Mesodermal cell (in vitro differentiated cells): ENCODE measurements at regions not wholly inside any gene's neighbourhood (a gene's known extent, or its start where the extent isn't known, plus 50 kb on each side); places are given as distances from the start of the nearest gene placed in this dataset.

ENCODE experiments used
- H3K27ac ChIP-seq: 2 replicates; pipeline ENCODE4 v1.7.0; 2013; ENCODE audit warnings: mild to moderate bottlenecking, low read depth, low read length, moderate library complexity; ENCODE audit not compliant: severe bottlenecking
- H3K36me3 ChIP-seq: 2 replicates; pipeline ENCODE4 v1.7.1; 2013; ENCODE audit warnings: mild to moderate bottlenecking, low read length, moderate library complexity; ENCODE audit not compliant: control insufficient read depth, insufficient read depth
- H3K4me1 ChIP-seq: one replicate; pipeline ENCODE4 v1.7.1; 2013; ENCODE audit warnings: mild to moderate bottlenecking, low read length; ENCODE audit not compliant: insufficient read depth, control insufficient read depth, poor library complexity, severe bottlenecking
- H3K4me3 ChIP-seq: 2 replicates; pipeline ENCODE4 v1.7.0; 2013; ENCODE audit warnings: low read length, control low read depth, mild to moderate bottlenecking; ENCODE audit not compliant: insufficient read depth, poor library complexity, severe bottlenecking; ENCODE audit errors: extremely low read depth
- H3K9me3 ChIP-seq: 2 replicates; pipeline ENCODE4 v1.7.1; 2013; ENCODE audit warnings: mild to moderate bottlenecking, low read length, moderate library complexity; ENCODE audit not compliant: control insufficient read depth
- WGBS, 2 experiments: methylation state at CpG; one replicate each; pipeline ENCODE4 v1.1.5; 2013; ENCODE audit warnings: missing lambda C conversion rate in 2 of 2; ENCODE audit not compliant: insufficient coverage in 2 of 2; 5-methylcytosine and 5-hydroxymethylcytosine counted together

DNA sequence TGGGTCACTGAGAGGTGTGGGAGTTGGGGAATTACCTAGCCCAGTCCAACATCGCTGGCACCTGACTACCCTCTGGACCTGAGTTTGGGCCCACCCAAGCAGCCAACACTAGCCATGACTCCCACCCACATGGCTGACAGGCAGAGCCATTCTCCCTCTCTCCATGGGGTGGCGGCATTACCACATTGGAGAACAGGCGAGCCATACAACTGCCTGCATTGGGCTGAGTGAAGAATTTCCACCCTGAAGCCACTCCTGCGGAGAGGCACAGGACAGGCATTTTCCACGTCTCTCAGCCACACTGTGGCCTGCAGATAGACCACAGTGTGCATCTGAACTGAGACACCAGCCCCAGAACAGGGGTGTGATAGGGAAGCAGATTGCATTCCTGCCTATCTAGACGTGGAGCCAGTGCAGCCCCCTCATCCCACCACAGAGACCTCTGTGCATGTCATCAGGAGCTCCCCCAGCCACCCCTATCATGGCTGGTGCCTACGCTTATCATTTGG, 58.2 kb upstream of the ANTXRL start:
- H3K36me3 ChIP-seq: no peaks in the 10 kb centered on the region
- 10 to 12% methylated on average over 4 to 5 of the region's 7 CpGs for WGBS, 2 experiments

DNA sequence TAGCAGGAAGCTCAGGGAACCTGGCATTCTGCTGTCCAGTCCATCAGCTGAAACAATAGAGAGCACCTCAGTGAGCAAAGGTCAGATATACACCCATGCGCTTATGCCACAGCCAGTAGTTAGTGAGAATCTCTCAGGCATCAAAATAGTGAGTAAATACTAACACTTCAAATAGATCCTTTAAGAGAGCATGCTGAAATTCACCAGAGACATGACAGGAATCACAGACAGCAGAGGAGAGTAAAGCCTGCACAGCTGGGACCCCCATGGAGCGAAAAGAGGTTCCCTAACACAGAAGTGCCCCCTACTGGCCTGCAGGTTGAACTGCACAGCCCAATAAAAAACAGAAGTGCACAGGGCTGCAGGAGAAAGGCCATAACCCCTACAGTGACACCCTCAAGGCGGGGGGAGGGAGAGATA, 57.6 kb upstream of the ANTXRL start:
- WGBS, 2 experiments: 100% methylated on average over 1 of the region's 3 CpGs; no CpG with 5 or more reads in 1 of the 2 experiments
- Histone ChIP-seq H3K27ac (no peak overlapping the region), H3K4me1 (peaks cover 3% of the 10 kb centered on the region), H3K4me3 (no peak overlapping the region), H3K9me3 (no peaks in the 10 kb centered on the region), H3K36me3 (no peaks in the 10 kb centered on the region)

More for the DNA sequence above, 58.2 kb upstream of the ANTXRL start:
- no peak overlapping the region for H3K27ac ChIP-seq
- H3K4me3 ChIP-seq: no peak overlapping the region
- peaks cover 3% of the 10 kb centered on the region for H3K4me1 ChIP-seq
- H3K9me3 ChIP-seq: no peaks in the 10 kb centered on the region

DNA sequence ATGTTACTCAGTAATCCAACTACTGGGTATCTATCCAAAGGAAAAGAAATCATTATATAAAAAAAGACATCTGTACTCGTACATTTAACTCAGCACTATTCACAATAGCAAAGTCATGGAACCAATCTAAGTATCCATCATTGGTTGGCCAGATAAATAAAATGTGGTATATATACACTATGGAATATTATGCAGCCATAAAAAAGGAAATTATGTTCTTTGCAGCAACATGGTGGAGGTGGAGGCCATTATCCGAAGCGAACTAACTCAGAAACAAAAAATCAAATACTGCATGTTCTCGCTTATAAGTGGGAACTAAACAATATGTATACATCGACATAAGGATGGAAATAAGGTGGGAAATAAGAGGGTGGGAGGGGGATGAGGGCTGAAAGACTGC, 56.2 kb upstream of the ANTXRL start:
- Histone ChIP-seq H3K4me3 (no peak overlapping the region), H3K36me3 (no peaks in the 10 kb centered on the region), H3K4me1 (peaks cover 3% of the 10 kb centered on the region), H3K27ac (no peak overlapping the region), H3K9me3 (no peaks in the 10 kb centered on the region)
- 100% methylated on average over 1 of the region's 5 CpGs for WGBS, 2 experiments

DNA sequence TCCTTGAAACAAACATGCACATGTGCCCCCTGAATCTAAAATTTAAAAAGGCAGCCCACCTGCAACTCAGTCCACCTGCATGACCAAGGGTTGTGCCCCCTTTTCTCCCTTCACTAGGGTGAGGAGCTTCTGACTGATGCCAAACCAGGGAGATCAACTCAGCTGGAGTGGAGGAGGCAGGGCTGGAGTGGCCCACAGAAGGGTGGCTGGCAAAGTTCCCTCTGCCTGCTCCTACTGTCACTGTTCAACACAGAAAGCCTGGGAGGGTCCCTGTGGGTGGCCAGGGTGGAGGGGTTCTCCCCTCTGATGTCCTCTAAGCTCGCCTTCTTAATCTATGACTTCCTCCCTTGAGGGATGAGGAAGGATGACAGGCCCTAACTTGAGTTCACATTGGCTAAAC, 55.7 kb upstream of the ANTXRL start:
- Histone ChIP-seq H3K4me3 (no peak overlapping the region), H3K9me3 (no peaks in the 10 kb centered on the region), H3K27ac (no peak overlapping the region), H3K4me1 (peaks cover 3% of the 10 kb centered on the region), H3K36me3 (no peaks in the 10 kb centered on the region)
- 67% methylated on average over 1 of the region's 1 CpG; no CpG with 5 or more reads in 1 of the 2 experiments for WGBS, 2 experiments

DNA sequence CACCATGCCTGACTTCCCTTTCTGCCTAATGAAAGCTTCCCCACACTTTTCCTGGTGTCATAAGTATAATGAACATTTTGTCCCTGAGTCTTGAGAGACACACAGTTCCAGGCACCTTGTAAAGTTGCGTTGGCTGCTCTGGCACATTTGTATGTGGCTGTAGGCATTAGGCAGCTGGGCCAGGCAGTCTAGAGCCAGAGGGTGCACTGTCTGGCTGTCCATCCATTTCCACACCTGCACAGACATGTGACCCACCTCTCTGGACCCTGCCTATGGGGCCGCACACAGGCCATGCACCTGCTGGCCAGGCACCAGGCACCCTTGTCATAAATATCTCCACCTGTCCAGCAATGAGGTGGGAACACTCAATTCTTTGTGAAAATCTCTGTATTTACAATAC, 54.7 kb upstream of the ANTXRL start:
- H3K36me3 ChIP-seq: no peaks in the 10 kb centered on the region
- no peaks in the 10 kb centered on the region for H3K9me3 ChIP-seq
- 100% methylated on average over 1 to 2 of the region's 2 CpGs for WGBS, 2 experiments
- H3K4me3 ChIP-seq: no peak overlapping the region
- peaks cover 3% of the 10 kb centered on the region for H3K4me1 ChIP-seq
- no peak overlapping the region for H3K27ac ChIP-seq

DNA sequence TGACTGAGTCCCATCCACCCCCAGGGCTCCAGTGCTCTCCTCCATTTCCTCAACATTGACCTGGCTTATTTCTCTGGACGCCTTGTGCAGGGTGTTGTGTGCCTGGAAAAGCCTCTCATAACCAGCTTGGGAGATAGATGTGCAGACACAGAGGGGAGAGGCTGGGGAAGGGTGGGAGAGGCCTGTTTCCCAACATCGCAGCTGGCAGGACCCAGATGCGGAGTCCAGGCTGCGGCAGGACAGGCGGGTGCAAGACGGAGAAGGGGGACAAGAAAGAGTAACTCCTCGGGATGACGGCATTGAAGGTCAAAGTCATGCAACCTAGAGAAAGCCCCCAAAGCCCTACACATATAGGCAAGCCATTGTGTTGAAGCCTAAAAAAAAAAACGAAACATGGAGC, 54.1 kb upstream of the ANTXRL start:
- no peak overlapping the region for H3K27ac ChIP-seq
- WGBS, 2 experiments: 87 to 91% methylated on average over 4 to 8 of the region's 9 CpGs

DNA sequence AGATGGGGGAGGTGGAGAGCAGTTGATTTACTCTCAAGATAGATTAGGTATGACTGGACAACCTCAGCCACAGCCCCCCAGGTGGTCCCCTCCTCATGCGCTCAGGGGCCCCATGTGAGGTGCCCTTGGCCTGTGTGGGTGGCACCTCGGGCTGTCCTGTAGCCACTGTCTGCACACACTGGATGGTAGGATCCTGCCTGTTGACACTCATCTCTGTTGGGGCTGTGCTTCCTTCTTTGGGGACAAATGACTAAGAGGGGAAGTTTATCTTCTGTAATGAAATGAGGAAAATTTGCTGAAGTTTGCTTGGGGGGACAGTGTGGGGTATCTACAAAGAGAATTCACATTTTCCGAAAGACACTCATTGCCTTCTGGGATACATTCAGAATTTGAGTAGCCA, 53.6 kb upstream of the ANTXRL start:
- Histone ChIP-seq H3K36me3 (no peaks in the 10 kb centered on the region), H3K9me3 (no peaks in the 10 kb centered on the region), H3K27ac (no peak overlapping the region), H3K4me3 (no peak overlapping the region), H3K4me1 (no peaks in the 10 kb centered on the region)
- WGBS, 2 experiments: 83 to 87% methylated on average over 2 to 3 of the region's 3 CpGs

More for the DNA sequence above, 54.1 kb upstream of the ANTXRL start:
- Histone ChIP-seq H3K36me3 (no peaks in the 10 kb centered on the region), H3K4me1 (peaks cover 3% of the 10 kb centered on the region), H3K4me3 (no peak overlapping the region), H3K9me3 (no peaks in the 10 kb centered on the region)

DNA sequence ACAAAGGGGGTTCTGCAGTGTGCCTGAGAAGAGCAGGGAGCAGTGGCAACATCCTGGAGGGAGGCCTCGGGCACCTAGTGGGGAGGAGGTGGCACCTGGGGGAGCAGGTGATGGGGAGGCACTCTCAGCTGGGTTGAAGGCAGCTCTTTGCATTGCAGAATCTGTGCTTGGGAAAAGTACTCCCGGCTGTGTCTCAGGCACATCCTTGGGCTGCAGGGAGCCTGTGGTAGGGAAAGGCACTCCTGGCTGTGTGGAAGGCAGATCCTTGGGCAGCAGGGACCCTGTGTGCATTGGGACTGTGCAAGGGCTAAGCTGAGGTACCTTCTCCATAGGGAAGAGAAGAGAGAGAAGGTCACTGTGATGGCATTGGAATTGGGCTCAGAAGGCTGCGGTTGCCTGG, 52.8 kb upstream of the ANTXRL start:
- 83 to 92% methylated on average over 2 of the region's 3 CpGs for WGBS, 2 experiments
- H3K4me1 ChIP-seq: no peaks in the 10 kb centered on the region
- no peak overlapping the region for H3K4me3 ChIP-seq
- H3K9me3 ChIP-seq: no peaks in the 10 kb centered on the region
- no peak overlapping the region for H3K27ac ChIP-seq
- no peaks in the 10 kb centered on the region for H3K36me3 ChIP-seq

DNA sequence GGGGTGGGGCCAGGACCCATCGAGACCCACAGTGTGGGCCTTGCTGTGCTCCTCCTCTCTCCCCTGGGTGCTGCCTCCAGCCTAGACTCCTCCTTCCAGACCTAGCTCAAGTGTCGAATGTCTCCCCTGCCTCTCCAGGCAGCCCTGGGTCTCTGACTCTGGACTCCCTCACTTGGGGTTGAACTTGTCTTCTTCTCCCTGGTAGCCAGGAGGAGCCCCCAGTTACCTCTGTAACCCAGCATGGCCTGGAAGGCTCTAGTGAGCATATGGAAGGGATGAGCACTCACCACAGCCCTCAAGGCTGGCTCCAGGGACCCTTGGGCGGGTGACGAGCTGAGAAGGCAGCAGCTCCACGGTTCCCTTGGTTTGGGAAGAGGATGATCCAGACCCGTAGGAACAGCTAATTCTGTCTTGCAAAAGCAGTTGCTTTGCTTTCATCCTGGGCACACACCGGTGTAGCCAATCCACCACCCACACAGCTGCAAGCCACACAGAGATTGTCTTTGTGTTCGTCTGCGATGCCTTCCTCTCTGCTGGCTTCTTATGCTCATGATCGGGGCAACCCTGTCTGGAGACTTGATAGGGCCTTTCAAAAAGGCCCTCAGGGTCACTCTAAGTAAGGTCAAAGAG, 52.3 kb upstream of the ANTXRL start:
- no peaks in the 10 kb centered on the region for H3K4me1 ChIP-seq
- no peaks in the 10 kb centered on the region for H3K9me3 ChIP-seq
- WGBS, 2 experiments: 81 to 87% methylated on average over 9 to 10 of the region's 10 CpGs
- no peaks in the 10 kb centered on the region for H3K36me3 ChIP-seq
- no peak overlapping the region for H3K4me3 ChIP-seq
- no peak overlapping the region for H3K27ac ChIP-seq

DNA sequence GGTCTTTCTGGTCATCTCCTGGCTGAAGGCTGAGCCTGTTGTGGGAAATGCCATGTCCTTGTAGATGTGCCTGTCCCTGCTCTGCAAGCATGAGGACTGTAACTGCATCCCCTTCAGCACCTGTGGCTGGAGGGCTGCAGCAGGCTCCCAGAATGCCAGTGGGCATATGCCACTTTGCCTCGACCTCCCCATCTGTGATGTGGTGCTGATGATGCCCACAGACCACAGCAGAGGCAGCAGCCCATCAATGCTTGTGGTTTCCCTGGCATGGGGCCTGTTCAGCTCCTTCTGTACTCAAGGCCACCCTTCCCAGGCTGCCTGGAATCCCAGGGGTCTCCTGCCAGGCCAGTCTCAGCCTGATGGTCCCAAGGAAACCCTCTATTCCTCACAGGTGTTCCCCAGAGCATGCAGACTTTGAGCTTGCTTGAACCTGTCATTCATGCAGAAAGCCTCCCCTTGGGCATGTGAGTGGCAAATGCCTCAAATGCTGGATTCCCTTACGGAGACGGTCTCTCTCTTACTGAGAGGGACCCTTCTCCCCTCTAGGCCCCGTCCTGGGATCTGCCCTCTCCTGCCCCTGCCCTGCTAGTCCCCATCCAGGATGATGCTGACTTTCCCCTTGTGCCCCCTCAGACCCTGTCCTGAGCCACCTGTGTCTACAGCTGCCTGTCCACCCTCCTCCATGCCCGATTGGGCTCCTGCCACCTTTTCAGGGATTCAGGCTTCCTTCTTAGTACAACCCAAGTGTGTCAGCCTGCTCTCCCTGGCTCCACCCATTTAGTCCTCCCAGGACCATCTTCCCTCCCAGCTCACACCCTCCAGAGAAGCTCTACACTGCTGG, 50.9 kb upstream of the ANTXRL start:
- no peak overlapping the region for H3K27ac ChIP-seq

DNA sequence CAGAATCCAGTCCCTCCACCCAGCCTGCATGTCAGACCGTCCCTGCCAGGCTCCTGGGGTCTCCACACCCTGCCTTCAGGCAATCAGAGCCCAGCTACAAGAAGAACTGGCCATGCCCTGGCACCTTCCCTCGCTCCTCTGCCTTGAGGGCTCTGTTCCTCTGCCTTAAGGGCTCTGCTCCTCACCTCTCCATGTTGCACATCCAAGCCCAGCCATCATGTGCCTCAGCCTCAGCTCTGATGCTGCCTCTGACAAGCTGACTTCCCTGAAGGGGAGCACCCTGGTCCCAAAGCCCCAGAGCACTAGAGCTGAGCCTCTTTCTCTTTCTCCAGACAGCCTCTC, 50.3 kb upstream of the ANTXRL start:
- Histone ChIP-seq H3K4me3 (no peak overlapping the region), H3K27ac (no peak overlapping the region), H3K9me3 (no peaks in the 10 kb centered on the region), H3K4me1 (no peaks in the 10 kb centered on the region), H3K36me3 (no peaks in the 10 kb centered on the region)
- WGBS, 2 experiments: 78 to 83% methylated on average over 1 to 2 of the region's 2 CpGs

More for the DNA sequence above, 50.9 kb upstream of the ANTXRL start:
- 69 to 84% methylated on average over 2 to 5 of the region's 5 CpGs for WGBS, 2 experiments
- Histone ChIP-seq H3K4me1 (no peaks in the 10 kb centered on the region), H3K4me3 (no peak overlapping the region), H3K36me3 (no peaks in the 10 kb centered on the region), H3K9me3 (no peaks in the 10 kb centered on the region)
